Mammary epithelial cell (primary cell): ENCODE measurements at regions not wholly inside any gene's neighbourhood (a gene's known extent, or its start where the extent isn't known, plus 50 kb on each side); places are given as distances from the start of the nearest gene placed in this dataset.

Source experiments
- EZH2 ChIP-seq: IDR thresholded peaks from 2 replicates; pipeline ENCODE4 v1.6.1; 2012; ENCODE audit warnings: low read length, inconsistent platforms, borderline replicate concordance
- TF ChIP-seq, protein P1 (sequence below), 2 donors: IDR thresholded peaks in 1 of 2; conservative IDR thresholded peaks in 1 of 2; 2 replicates each; pipeline ENCODE4 v1.5.1; 2011 to 2012; ENCODE audit warnings: inconsistent platforms in 2 of 2, low read length in 2 of 2, mild to moderate bottlenecking in 2 of 2, control low read depth in 1 of 2, low read depth in 1 of 2; ENCODE audit not compliant: insufficient read depth in 1 of 2; ENCODE audit errors: extremely low read depth in 1 of 2

DNA sequence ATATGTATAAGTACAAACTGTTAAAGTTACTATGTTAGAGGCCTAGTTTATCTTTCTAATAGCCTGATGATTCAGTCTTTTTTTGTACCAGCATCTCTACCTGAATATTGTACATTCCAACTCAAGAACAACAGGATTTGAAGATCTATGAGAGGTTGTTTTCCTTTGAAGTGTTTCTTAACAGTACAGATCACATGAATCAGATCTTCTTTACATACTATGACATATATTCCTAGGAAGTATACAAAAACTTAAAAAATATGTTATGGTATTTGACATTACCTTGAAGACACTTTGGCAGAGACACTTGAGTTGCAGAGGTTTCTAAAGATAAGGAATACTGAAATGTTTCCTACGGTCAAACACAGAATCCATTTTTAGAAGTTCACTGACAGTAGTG, 1280.9 kb downstream of the KCNT2 start:
- TF ChIP-seq, protein P1, sequence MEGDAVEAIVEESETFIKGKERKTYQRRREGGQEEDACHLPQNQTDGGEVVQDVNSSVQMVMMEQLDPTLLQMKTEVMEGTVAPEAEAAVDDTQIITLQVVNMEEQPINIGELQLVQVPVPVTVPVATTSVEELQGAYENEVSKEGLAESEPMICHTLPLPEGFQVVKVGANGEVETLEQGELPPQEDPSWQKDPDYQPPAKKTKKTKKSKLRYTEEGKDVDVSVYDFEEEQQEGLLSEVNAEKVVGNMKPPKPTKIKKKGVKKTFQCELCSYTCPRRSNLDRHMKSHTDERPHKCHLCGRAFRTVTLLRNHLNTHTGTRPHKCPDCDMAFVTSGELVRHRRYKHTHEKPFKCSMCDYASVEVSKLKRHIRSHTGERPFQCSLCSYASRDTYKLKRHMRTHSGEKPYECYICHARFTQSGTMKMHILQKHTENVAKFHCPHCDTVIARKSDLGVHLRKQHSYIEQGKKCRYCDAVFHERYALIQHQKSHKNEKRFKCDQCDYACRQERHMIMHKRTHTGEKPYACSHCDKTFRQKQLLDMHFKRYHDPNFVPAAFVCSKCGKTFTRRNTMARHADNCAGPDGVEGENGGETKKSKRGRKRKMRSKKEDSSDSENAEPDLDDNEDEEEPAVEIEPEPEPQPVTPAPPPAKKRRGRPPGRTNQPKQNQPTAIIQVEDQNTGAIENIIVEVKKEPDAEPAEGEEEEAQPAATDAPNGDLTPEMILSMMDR (conservative IDR thresholded peaks at IDR 0.05 in 1 of 2, IDR thresholded peaks at IDR 0.05 in 1 of 2; ENCODE audit: extremely low read depth in 1 of 2, insufficient read depth in 1 of 2, low read depth in 1 of 2, low read length in 2 of 2) = no peak
- TF ChIP-seq EZH2 = no peak
